Chondrocyte (in vitro differentiated cells): ENCODE measurements at regions not wholly inside any gene's neighbourhood (a gene's known extent, or its start where the extent isn't known, plus 50 kb on each side); places are given as distances from the start of the nearest gene placed in this dataset.

Experiments used
- DNase-seq: peaks from one replicate; pipeline ENCODE4 v3.0.0; 2021; ENCODE audit warnings: mixed read lengths, low spot score
- H3K27ac Mint-ChIP-seq: one replicate; pipeline ENCODE4 v1.8.0; 2021; ENCODE audit warnings: mild to moderate bottlenecking, moderate library complexity, mixed read lengths; ENCODE audit not compliant: unreplicated experiment
- H3K27me3 Mint-ChIP-seq: 2 replicates; pipeline ENCODE4 v1.8.0; 2021; ENCODE audit warnings: low read depth, mixed read lengths
- H3K36me3 Mint-ChIP-seq: 2 replicates; pipeline ENCODE4 v1.8.0; 2021; ENCODE audit warnings: low read depth, mixed read lengths
- H3K4me1 Mint-ChIP-seq: 2 replicates; pipeline ENCODE4 v1.8.0; 2021; ENCODE audit warnings: low read depth, mild to moderate bottlenecking, mixed read lengths
- H3K4me3 Mint-ChIP-seq: one replicate; pipeline ENCODE4 v1.8.0; 2021; ENCODE audit warnings: mild to moderate bottlenecking, moderate library complexity, mixed read lengths; ENCODE audit not compliant: unreplicated experiment
- H3K9me3 Mint-ChIP-seq: 2 replicates; pipeline ENCODE4 v1.8.0; 2021; ENCODE audit warnings: low read depth, mixed read lengths
- CTCF ChIP-seq: fragments of 200-600 bp; sonication (generic); IDR thresholded peaks from 2 replicates; pipeline ENCODE4 v1.5.0; 2021; ENCODE audit warnings: antibody characterized with exemption, mild to moderate bottlenecking, moderate library complexity

- H3K4me3 Mint-ChIP-seq, result no peak overlapping the region
- DNase-seq, result no peak
- no peaks in the 10 kb centered on the region for H3K36me3 Mint-ChIP-seq
- peaks cover 24% of the 10 kb centered on the region for H3K4me1 Mint-ChIP-seq
- no peak overlapping the region for H3K27ac Mint-ChIP-seq
- no peaks in the 10 kb centered on the region for H3K9me3 Mint-ChIP-seq
- H3K27me3 Mint-ChIP-seq, result no peaks in the 10 kb centered on the region
- TF ChIP-seq CTCF, result no peak
These were observed 248.8 kb upstream of the CDIN1 start for GRCh38 chr15:36330598-36330997.

GRCh38 chr15:36331531-36332275 is 247.7 kb upstream of the CDIN1 start:
- TF ChIP-seq CTCF, result no peak
- Mint-ChIP-seq H3K27me3 (no peaks in the 10 kb centered on the region), H3K36me3 (no peaks in the 10 kb centered on the region), H3K27ac (no peak overlapping the region), H3K9me3 (peaks cover 4% of the 10 kb centered on the region), H3K4me1 (peaks cover 24% of the 10 kb centered on the region), H3K4me3 (no peak overlapping the region)
- DNase-seq, result no peak

DNA sequence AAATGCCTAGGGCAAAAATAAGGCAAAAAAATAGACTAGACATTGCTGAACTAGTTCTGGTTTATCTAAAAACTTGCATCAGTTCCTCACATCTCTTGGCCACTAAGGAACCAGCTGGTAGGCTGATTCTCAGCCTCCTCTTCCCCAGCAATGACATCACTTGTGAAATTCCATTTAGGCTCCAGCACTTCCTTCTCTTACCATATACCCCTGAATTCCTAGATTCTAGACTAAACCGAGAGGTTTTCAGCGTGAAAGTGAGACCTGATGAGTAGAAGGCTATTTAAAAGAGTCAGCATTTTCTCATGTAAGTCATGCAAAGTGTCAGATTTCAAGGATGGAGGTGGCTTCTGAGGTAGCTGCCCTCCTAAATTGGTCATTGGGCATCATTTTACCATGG is 247.1 kb upstream of the CDIN1 start:
- Mint-ChIP-seq H3K4me3 (no peak overlapping the region), H3K36me3 (no peaks in the 10 kb centered on the region), H3K9me3 (peaks cover 4% of the 10 kb centered on the region), H3K4me1 (peaks cover 24% of the 10 kb centered on the region), H3K27ac (no peak overlapping the region), H3K27me3 (no peaks in the 10 kb centered on the region)
- no peak for DNase-seq
- TF ChIP-seq CTCF, result no peak

- Mint-ChIP-seq H3K27ac (no peak overlapping the region), H3K27me3 (no peaks in the 10 kb centered on the region), H3K36me3 (no peaks in the 10 kb centered on the region), H3K4me1 (peaks cover 24% of the 10 kb centered on the region), H3K4me3 (no peak overlapping the region), H3K9me3 (peaks cover 4% of the 10 kb centered on the region)
- DNase-seq, result no peak
- no peak for TF ChIP-seq CTCF
These were observed 246.5 kb upstream of the CDIN1 start for GRCh38 chr15:36332896-36333295.

DNA sequence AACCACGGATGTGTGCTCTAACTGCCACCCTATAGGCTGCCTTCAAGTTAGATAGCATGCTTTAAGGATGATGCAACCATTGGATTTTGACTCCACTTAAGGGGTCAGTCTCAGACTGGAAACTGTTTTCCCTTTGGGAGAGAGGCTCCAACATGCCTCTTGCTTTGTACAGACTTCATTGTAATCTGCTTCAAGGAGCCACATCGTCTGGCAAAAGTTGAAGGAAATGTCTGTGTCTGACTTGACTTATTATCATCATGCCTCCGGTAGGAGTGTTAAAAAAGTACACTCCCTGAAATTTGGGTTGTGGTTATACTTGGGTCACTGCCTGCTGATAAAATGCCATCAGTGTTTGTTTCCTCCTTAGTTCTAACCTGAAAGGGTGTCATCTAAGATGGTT is 245.4 kb upstream of the CDIN1 start:
- no peak for TF ChIP-seq CTCF
- H3K27ac Mint-ChIP-seq, result no peak overlapping the region
- no peak overlapping the region for H3K4me3 Mint-ChIP-seq
- no peak for DNase-seq
- peaks cover 5% of the 10 kb centered on the region for H3K9me3 Mint-ChIP-seq
- no peaks in the 10 kb centered on the region for H3K27me3 Mint-ChIP-seq
- H3K4me1 Mint-ChIP-seq, result peaks cover 24% of the 10 kb centered on the region
- no peaks in the 10 kb centered on the region for H3K36me3 Mint-ChIP-seq
